Small intestine (tissue), 7 donors: ENCODE measurements at regions not wholly inside any gene's neighbourhood (a gene's known extent, or its start where the extent isn't known, plus 50 kb on each side); places are given as distances from the start of the nearest gene placed in this dataset.

Source experiments
- DNase-seq, 2 donors: peaks; one replicate each; pipeline versions ENCODE4 v3.0.0 to v3.0.0-alpha.2; 2013
- FAIRE-seq: peaks from 2 replicates; lab custom pipeline; 2012; peaks lifted over from hg19 to GRCh38; lab: Jason Lieb, UNC
- H3K27ac ChIP-seq, 3 donors: one replicate each; pipeline ENCODE4 v1.5.1; 2013; ENCODE audit warnings: low read length in 2 of 3, mild to moderate bottlenecking in 2 of 3, control low read depth in 1 of 3, inconsistent platforms in 1 of 3, low read depth in 1 of 3, moderate library complexity in 1 of 3
- H3K27me3 ChIP-seq, 3 donors: one replicate each; pipeline ENCODE4 v1.6.1; 2013; ENCODE audit warnings: low read length in 3 of 3, inconsistent platforms in 1 of 3; ENCODE audit not compliant: control insufficient read depth in 3 of 3, insufficient read depth in 3 of 3
- H3K36me3 ChIP-seq, 3 donors: one replicate each; pipeline ENCODE4 v1.6.1; 2013; ENCODE audit warnings: low read length in 3 of 3, inconsistent platforms in 1 of 3, low read depth in 1 of 3, mild to moderate bottlenecking in 1 of 3, moderate library complexity in 1 of 3; ENCODE audit not compliant: control insufficient read depth in 3 of 3, insufficient read depth in 2 of 3
- H3K4me1 ChIP-seq, 3 donors: one replicate each; pipeline ENCODE4 v1.6.1; 2013; ENCODE audit warnings: low read length in 2 of 3, inconsistent platforms in 1 of 3, low read depth in 1 of 3, mild to moderate bottlenecking in 1 of 3, moderate library complexity in 1 of 3; ENCODE audit not compliant: control insufficient read depth in 3 of 3, insufficient read depth in 2 of 3
- H3K4me3 ChIP-seq, 3 donors: one replicate each; pipeline ENCODE4 v1.5.1; 2013; ENCODE audit warnings: low read length in 3 of 3, control low read depth in 1 of 3, inconsistent platforms in 1 of 3, low read depth in 1 of 3, mild to moderate bottlenecking in 1 of 3, moderate library complexity in 1 of 3
- H3K9me3 ChIP-seq, 2 donors: one replicate each; pipeline ENCODE4 v1.6.1; 2013; ENCODE audit warnings: low read depth in 1 of 2, low read length in 1 of 2; ENCODE audit not compliant: control insufficient read depth in 2 of 2, insufficient read depth in 1 of 2
- WGBS, 3 donors: extraction: QIAGEN DNeasy Blood & Tissue Kit; methylation state at CpG; one replicate each; pipeline ENCODE4 v1.1.7; 2013; 5-methylcytosine and 5-hydroxymethylcytosine counted together
- donor health status: healthy with polysubstance abuse.
- donor health status: control.
- donor health status: control.
- donor health status: Bipolar disorder and iron deficiency.
- donor health status: healthy.

DNA sequence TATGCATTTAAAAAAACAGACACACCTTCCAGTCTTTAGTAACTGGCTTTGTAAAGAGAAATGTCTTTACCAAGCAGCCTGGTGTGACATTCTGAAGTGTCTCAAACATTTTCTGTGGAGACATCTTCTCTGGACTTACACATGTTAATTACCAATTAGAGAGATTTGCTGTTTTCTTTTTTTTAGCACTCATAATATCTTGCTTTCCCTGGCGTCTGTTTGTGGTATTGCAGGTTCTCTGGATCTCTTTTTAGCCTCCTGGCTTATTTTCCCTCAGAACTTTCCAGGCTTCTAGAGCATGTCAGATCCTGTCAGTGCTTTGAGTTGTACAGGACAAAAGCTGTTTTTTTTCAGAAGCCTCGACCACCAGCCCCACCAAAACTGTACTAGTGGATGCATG is 92.5 kb downstream of the MSX2 start:
- H3K27me3 ChIP-seq: peaks cover 0 to 3% (median 0%) of the 10 kb centered on the region in 3 donors

DNA sequence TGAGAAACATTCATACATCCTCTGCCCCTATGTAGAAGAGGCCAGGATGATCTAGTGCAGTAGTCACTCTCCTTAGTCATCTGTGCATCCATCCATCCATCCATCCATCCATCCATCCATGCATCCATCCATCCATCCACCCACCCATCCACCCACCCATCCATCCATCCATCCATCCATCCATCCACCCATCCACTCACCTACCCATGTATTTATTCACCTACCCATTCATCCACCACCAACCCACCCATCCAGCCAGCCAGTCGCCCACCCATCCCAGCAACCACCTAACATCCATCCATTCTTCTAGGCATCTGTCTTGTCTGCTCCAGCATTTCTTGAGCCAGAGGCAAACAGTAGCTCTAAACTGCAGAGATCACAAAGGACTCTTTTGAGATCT is 87.1 kb downstream of the MSX2 start:
- Histone ChIP-seq H3K4me3 (no peak overlapping the region), H3K36me3 (no peaks in the 10 kb centered on the region), H3K9me3 (no peaks in the 10 kb centered on the region), H3K27ac (no peak overlapping the region), H3K27me3 (no peaks in the 10 kb centered on the region), H3K4me1 (no peaks in the 10 kb centered on the region)
- 57 to 88% (median 88%) methylated on average over 1 of the region's 1 CpG for WGBS, 3 donors
- FAIRE-seq (no peak), DNase-seq (no peak)

More for the DNA sequence above, 92.5 kb downstream of the MSX2 start:
- no peaks in the 10 kb centered on the region for H3K4me1 ChIP-seq
- H3K36me3 ChIP-seq: no peaks in the 10 kb centered on the region
- no peak overlapping the region for H3K4me3 ChIP-seq
- FAIRE-seq (no peak), DNase-seq (no peak)
- peaks cover 0 to 3% of the 10 kb centered on the region in 2 donors for H3K9me3 ChIP-seq
- WGBS, 3 donors: 17 to 24% (median 18%) methylated on average over 2 of the region's 2 CpGs
- H3K27ac ChIP-seq: no peak overlapping the region

DNA sequence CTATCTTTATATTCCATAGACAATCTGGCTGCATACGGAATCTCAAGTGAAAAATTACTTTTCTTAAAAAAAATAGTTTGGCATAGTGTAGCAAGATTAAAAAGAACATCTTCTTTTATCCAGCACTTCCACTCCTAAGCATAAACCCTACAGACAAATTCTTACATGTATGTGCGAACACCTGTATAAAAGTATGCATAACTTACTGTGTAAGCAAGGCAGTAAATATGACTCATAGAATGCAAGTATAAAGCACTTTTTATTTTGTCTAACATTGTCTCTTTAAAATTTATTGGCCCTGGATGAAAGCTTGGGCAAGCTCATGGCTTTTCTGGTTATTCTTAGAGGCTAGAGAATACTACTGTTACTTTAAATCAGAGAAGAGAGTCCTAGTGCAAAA is 86.4 kb downstream of the MSX2 start:
- FAIRE-seq (no peak), DNase-seq (no peak)
- Histone ChIP-seq H3K9me3 (no peaks in the 10 kb centered on the region), H3K27me3 (no peaks in the 10 kb centered on the region), H3K36me3 (no peaks in the 10 kb centered on the region), H3K4me3 (no peak overlapping the region), H3K4me1 (no peaks in the 10 kb centered on the region), H3K27ac (no peak overlapping the region)
- WGBS, 3 donors: 59 to 75% (median 64%) methylated on average over 2 of the region's 2 CpGs

DNA sequence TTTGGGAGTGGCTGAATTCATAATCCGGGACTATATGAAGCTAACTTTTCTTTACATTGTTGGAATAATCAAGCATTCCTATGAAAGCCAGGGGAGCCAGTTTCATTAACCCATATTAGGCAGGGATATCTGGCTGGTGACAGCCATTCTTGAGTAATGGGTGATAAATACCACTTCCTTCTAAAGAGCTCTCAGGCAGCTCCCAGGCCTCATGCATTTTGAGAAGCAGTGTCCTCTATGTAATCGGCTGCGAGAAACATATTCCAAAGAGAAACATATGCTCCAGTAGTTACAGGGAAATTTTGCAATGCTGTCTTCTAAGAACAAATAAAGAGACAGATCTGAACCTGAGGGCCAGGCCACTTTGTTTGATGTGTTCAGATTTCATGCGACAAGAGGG is 83.1 kb downstream of the MSX2 start:
- H3K27me3 ChIP-seq: no peaks in the 10 kb centered on the region

DNA sequence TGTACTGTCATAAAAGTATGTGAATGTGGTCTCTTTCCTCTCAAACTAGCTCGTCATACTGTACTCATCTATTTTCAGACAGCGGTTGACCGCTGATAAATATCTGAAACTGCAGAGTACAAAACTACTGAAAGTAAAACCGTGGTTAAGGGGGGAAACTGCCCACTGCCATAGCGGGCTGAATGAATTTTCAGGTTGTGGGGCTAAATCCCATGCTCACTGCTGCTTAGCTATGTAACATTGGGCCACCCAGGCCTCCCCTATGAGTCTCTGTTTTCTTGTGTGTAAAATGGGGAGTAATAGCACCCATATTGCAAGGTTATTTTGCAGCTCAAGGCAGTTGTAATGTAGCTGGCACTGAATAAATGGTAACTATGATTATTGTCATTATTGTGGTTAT is 82.3 kb downstream of the MSX2 start:
- no peak for FAIRE-seq
- H3K27ac ChIP-seq: no peak overlapping the region
- no peaks in the 10 kb centered on the region for H3K27me3 ChIP-seq

More for the DNA sequence above, 83.1 kb downstream of the MSX2 start:
- no peaks in the 10 kb centered on the region for H3K4me1 ChIP-seq
- no peaks in the 10 kb centered on the region for H3K9me3 ChIP-seq
- 62 to 76% (median 70%) methylated on average over 4 of the region's 4 CpGs for WGBS, 3 donors
- H3K4me3 ChIP-seq: no peak overlapping the region
- no peak overlapping the region for H3K27ac ChIP-seq
- no peaks in the 10 kb centered on the region for H3K36me3 ChIP-seq
- no peak for FAIRE-seq
- DNase-seq: no peak

DNA sequence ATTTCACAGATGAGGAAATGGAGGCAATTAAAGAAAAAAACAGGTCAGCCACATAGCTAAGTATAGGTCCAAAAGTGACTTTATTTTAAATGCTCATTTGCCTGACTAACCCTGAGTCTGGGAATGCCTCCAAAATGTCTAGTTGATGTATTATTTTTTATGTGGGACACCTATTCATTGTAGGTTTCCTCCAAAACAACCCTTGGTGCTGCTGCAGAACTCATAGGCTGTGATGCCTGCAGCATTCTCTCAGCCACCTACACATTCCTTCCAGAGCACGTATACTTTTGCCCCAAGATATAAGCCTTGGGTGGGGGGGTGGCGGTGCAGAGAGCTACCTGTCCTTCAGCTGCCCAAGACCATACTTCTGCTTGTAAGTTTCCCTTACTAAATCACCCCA is 77.4 kb downstream of the MSX2 start:
- Histone ChIP-seq H3K4me3 (no peak overlapping the region), H3K36me3 (no peaks in the 10 kb centered on the region), H3K27me3 (peaks cover 0 to 3% (median 2%) of the 10 kb centered on the region in 3 donors), H3K27ac (no peak overlapping the region), H3K9me3 (peaks cover 0 to 8% of the 10 kb centered on the region in 2 donors), H3K4me1 (no peaks in the 10 kb centered on the region)
- 60 to 74% (median 60%) methylated on average over 2 of the region's 2 CpGs for WGBS, 3 donors
- FAIRE-seq (no peak), DNase-seq (no peak)

More for the DNA sequence above, 82.3 kb downstream of the MSX2 start:
- no peak overlapping the region for H3K4me3 ChIP-seq
- H3K9me3 ChIP-seq: no peaks in the 10 kb centered on the region
- WGBS, 3 donors: 73 to 81% (median 79%) methylated on average over 5 of the region's 5 CpGs
- H3K36me3 ChIP-seq: no peaks in the 10 kb centered on the region
- no peak for DNase-seq
- H3K4me1 ChIP-seq: no peaks in the 10 kb centered on the region

DNA sequence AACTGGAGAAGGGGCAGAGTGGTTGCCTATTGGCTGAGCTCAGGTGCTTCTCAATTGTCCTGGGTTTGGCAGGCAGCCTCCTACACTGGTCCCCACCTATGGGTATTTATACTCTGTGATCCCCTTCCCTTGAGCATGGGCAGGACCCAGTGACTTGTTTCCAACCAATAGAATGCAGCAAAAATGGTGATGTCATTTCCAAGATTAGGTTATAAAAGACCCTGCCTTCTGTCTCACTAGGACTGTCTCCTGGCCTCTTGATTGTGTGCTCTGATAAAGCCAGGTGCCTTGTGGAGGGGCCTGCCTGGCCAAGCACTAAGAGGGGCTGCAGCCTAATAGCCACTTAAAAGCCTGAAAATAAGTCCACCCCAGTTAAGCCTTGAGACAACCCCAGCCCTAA is 76.1 kb downstream of the MSX2 start:
- DNase-seq (no peak), FAIRE-seq (no peak)

DNA sequence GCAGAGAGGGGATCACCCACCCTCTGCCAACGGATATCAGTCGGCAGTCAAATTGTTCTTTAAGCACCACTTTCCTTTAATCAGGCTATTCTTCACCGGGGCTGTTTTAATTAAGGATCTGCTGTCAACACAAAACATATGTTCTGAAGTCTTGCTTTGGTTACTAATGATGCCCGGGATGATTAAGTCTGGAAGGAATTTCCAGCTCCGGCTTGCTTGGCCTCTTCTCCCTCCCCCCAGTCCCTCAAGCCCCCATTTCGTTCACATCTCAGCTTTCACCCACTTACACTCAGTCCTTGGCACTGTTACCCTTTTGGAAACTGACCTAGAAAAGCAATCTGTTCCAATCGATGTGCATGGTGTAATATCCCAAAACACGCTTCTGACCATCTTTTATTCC is 74.7 kb downstream of the MSX2 start:
- Histone ChIP-seq H3K4me3 (no peak overlapping the region), H3K27ac (no peak overlapping the region), H3K9me3 (peaks cover 0 to 8% of the 10 kb centered on the region in 2 donors), H3K36me3 (no peaks in the 10 kb centered on the region), H3K4me1 (no peaks in the 10 kb centered on the region), H3K27me3 (peaks cover 0 to 6% (median 2%) of the 10 kb centered on the region in 3 donors)
- FAIRE-seq: no peak
- no peak for DNase-seq
- WGBS, 3 donors: 57 to 62% (median 59%) methylated on average over 8 of the region's 8 CpGs

More for the DNA sequence above, 76.1 kb downstream of the MSX2 start:
- no peaks in the 10 kb centered on the region for H3K4me1 ChIP-seq
- no peak overlapping the region for H3K27ac ChIP-seq
- H3K4me3 ChIP-seq: no peak overlapping the region
- peaks cover 0 to 3% (median 2%) of the 10 kb centered on the region in 3 donors for H3K27me3 ChIP-seq
- peaks cover 0 to 8% of the 10 kb centered on the region in 2 donors for H3K9me3 ChIP-seq
- no peaks in the 10 kb centered on the region for H3K36me3 ChIP-seq

DNA sequence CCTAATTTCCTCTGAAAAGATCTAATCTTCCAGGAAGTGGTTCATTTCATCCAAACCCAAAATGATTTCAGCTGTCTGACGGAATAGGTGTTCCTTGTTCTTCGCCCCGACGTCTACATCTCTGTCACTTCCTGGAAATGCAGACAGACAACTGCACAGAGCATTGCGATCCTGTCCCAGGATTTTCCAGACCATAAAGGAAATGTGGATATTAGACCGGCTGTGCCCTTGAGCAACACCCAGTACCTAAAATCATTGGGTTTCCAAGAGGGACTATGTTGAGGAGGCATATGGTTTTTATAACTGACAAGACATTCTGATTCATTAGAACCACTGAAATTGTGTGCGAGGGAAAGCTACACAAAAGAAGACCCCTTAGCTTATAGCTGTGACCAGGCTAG is 74.2 kb downstream of the MSX2 start:
- no peaks in the 10 kb centered on the region for H3K36me3 ChIP-seq
- no peak for FAIRE-seq
- H3K27ac ChIP-seq: no peak overlapping the region
- 64 to 78% (median 75%) methylated on average over 7 of the region's 7 CpGs for WGBS, 3 donors
- H3K4me1 ChIP-seq: no peaks in the 10 kb centered on the region
- no peak overlapping the region for H3K4me3 ChIP-seq
- H3K27me3 ChIP-seq: peaks cover 0 to 6% (median 2%) of the 10 kb centered on the region in 3 donors
- DNase-seq: no peak
- peaks cover 0 to 8% of the 10 kb centered on the region in 2 donors for H3K9me3 ChIP-seq
